Retinal pigment epithelial cell (primary cell): ENCODE measurements at regions not wholly inside any gene's neighbourhood (a gene's known extent, or its start where the extent isn't known, plus 50 kb on each side); places are given as distances from the start of the nearest gene placed in this dataset.

Experiments
- DNase-seq: peaks from one replicate; pipeline ENCODE4 v3.0.0-alpha.2; 2010; ENCODE audit warnings: low read depth
- H3K4me3 ChIP-seq: 2 replicates; pipeline ENCODE4 v1.5.1; 2011; ENCODE audit warnings: mild to moderate bottlenecking, low read length, control low read depth, moderate library complexity
- CTCF ChIP-seq: conservative IDR thresholded peaks from 2 replicates; pipeline ENCODE4 v1.5.1; 2011; ENCODE audit warnings: low read depth, low read length, control low read depth, inconsistent platforms

GRCh38 chr20:58099291-58099935 is 129.0 kb downstream of the ANKRD60 start:
- no peak for TF ChIP-seq CTCF
- H3K4me3 ChIP-seq: no peak overlapping the region

GRCh38 chr20:58098571-58098970 is 129.9 kb downstream of the ANKRD60 start:
- H3K4me3 ChIP-seq: no peak overlapping the region
- TF ChIP-seq CTCF: no peak
- no peak for DNase-seq

More at GRCh38 chr20:58099291-58099935, 129.0 kb downstream of the ANKRD60 start:
- DNase-seq: no peak

GRCh38 chr20:58097943-58098342 is 130.5 kb downstream of the ANKRD60 start:
- no peak for TF ChIP-seq CTCF
- no peak overlapping the region for H3K4me3 ChIP-seq
- no peak for DNase-seq

GRCh38 chr20:58097429-58097828 is 131.0 kb downstream of the ANKRD60 start:
- no peak overlapping the region for H3K4me3 ChIP-seq
- DNase-seq: no peak
- TF ChIP-seq CTCF: no peak

GRCh38 chr20:58096880-58097423 is 131.5 kb downstream of the ANKRD60 start:
- no peak for TF ChIP-seq CTCF
- H3K4me3 ChIP-seq: no peak overlapping the region

GRCh38 chr20:58094698-58095097 is 133.8 kb downstream of the ANKRD60 start:
- no peak overlapping the region for H3K4me3 ChIP-seq
- TF ChIP-seq CTCF: no peak
- DNase-seq: no peak

More at GRCh38 chr20:58096880-58097423, 131.5 kb downstream of the ANKRD60 start:
- DNase-seq: no peak

GRCh38 chr20:58094160-58094559 is 134.3 kb downstream of the ANKRD60 start:
- no peak for TF ChIP-seq CTCF
- DNase-seq: no peak
- H3K4me3 ChIP-seq: no peak overlapping the region
